ENCODE measurements at regions not wholly inside any gene's neighbourhood (a gene's known extent, or its start where the extent isn't known, plus 50 kb on each side); places are given as distances from the start of the nearest gene placed in this dataset.
A peak's percentile ranks its signal among the peaks of the same experiment; 100 is the strongest.

DNA sequence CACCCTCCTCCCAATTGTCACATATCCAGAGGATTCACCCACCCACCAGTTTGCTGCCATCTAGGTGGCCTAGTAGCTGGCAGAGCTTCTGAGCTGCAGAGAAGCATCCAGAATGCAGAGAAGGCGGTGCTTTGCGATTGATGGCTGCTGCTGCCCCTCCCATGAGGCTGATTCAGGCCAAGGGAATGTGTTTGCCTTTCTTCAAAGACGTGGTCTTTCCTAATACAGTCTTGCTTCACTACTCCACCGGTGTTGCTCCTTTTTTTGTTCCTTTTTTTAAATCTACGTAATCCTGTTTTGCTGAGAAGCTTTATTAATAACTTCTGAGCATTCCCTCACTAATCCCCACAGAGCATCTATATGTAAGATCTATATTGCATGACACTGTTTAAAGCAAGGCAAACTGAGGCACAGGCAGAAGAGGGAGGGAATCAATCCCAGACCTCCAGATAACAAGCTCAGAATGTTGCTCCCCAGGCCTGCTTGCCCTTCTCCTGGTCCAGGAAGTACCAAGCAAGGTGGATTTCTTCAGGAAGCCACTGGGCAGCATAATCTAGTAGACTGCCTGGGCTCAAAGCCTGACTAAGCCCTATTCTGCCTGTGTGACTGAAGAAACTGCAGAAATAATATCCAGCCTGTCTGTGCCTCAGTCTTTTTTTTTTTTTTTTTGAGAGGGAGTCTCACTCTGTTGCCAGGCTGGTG lies 275.5 kb upstream of the FMN2 start:
- ChIA-PET CTCF (interaction anchor here (1.2 kb wide), 1 partner anchor 9 kb away, joined by 3 read pairs; no protein-coding TSS in a partner anchor), POLR2A (no interaction called here)
- H3K4me1 Mint-ChIP-seq (ENCODE audit: low read depth), result peaks cover 14% of the 10 kb centered on the region
- no peak overlapping the region for H3K27ac Mint-ChIP-seq
- H3K4me3 Mint-ChIP-seq, result no peak overlapping the region
- DNase-seq, result no peak
- no peaks in the 10 kb centered on the region for H3K9me3 Mint-ChIP-seq
- H3K27me3 Mint-ChIP-seq, result no peaks in the 10 kb centered on the region
- TF ChIP-seq, protein P1, sequence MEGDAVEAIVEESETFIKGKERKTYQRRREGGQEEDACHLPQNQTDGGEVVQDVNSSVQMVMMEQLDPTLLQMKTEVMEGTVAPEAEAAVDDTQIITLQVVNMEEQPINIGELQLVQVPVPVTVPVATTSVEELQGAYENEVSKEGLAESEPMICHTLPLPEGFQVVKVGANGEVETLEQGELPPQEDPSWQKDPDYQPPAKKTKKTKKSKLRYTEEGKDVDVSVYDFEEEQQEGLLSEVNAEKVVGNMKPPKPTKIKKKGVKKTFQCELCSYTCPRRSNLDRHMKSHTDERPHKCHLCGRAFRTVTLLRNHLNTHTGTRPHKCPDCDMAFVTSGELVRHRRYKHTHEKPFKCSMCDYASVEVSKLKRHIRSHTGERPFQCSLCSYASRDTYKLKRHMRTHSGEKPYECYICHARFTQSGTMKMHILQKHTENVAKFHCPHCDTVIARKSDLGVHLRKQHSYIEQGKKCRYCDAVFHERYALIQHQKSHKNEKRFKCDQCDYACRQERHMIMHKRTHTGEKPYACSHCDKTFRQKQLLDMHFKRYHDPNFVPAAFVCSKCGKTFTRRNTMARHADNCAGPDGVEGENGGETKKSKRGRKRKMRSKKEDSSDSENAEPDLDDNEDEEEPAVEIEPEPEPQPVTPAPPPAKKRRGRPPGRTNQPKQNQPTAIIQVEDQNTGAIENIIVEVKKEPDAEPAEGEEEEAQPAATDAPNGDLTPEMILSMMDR (IDR thresholded peaks at IDR 0.05), result no peak
- ATAC-seq, result no peak
- intact Hi-C loops (cut with micrococcal nuclease), result loop anchor here (10.0 kb wide), 1 partner anchor 401 kb away; no protein-coding TSS in a partner anchor
- no peaks in the 10 kb centered on the region for H3K36me3 Mint-ChIP-seq (ENCODE audit: low read depth)

DNA sequence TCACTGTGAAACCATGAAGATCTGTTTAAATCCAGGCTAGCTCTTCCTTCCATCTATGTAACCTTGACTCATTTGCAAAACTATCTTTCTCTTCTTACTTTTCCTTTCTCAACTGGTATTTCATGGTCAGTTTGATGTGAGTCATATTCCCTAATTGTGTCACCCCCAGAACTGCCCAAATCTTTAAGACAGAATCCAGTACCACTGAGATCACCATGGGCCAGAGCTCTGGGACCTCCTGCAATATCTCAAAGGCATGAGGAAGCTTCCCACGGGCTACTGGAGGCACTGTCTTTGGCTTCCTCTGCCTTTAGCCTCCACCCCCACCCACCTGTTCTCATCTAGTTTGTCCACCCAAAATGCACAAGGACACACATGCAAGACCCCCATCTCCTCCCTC lies 274.4 kb upstream of the FMN2 start:
- Mint-ChIP-seq H3K4me1 (ENCODE audit: low read depth) (peaks cover 8% of the 10 kb centered on the region), H3K27ac (no peak overlapping the region), H3K4me3 (no peak overlapping the region), H3K27me3 (no peaks in the 10 kb centered on the region), H3K36me3 (ENCODE audit: low read depth) (no peaks in the 10 kb centered on the region), H3K9me3 (no peaks in the 10 kb centered on the region)
- CTCF ChIA-PET, result interaction anchor here (0.6 to 3.4 kb wide), 2 partner anchors 100 to 230 kb away, joined by 3 to 16 read pairs; no protein-coding TSS in a partner anchor
- TF ChIP-seq, protein P1 (IDR thresholded peaks at IDR 0.05), result no peak
- no peak for DNase-seq
- intact Hi-C loops (cut with micrococcal nuclease), result loop anchor here (10.0 kb wide), 1 partner anchor 402 kb away; no protein-coding TSS in a partner anchor
- ATAC-seq, result no peak
- POLR2A ChIA-PET, result no interaction called here

DNA sequence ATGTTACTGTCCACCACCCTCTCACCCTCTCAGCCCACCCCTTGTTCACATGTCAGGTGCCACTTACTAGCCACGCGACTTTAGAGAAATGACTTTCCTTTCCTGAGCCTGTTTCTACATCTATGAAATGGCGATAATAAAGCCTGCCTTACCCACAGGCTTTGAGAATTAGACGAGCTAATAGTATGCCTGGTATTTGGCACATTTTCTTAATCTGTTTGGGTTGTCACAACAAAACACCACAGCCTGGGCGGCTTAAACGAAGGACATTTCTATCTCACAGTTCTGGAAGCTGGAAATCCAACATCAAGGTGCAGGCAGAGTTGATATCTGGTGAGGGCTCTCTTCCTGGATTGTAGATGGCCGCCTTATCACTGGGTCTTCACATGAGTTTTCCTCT lies 273.9 kb upstream of the FMN2 start:
- intact Hi-C loops (cut with micrococcal nuclease), result loop anchor here (10.0 kb wide), 1 partner anchor 403 kb away; no protein-coding TSS in a partner anchor
- TF ChIP-seq, protein P1 (IDR thresholded peaks at IDR 0.05), result no peak
- Mint-ChIP-seq H3K36me3 (ENCODE audit: low read depth) (no peaks in the 10 kb centered on the region), H3K4me1 (ENCODE audit: low read depth) (peaks cover 8% of the 10 kb centered on the region), H3K27ac (no peak overlapping the region), H3K27me3 (no peaks in the 10 kb centered on the region), H3K4me3 (no peak overlapping the region), H3K9me3 (no peaks in the 10 kb centered on the region)
- ATAC-seq (no peak), DNase-seq (no peak)
- POLR2A ChIA-PET, result no interaction called here
- CTCF ChIA-PET, result interaction anchor here (0.6 to 3.4 kb wide), 3 partner anchors 80 to 230 kb away, joined by 3 to 16 read pairs (median 8); no protein-coding TSS in a partner anchor

DNA sequence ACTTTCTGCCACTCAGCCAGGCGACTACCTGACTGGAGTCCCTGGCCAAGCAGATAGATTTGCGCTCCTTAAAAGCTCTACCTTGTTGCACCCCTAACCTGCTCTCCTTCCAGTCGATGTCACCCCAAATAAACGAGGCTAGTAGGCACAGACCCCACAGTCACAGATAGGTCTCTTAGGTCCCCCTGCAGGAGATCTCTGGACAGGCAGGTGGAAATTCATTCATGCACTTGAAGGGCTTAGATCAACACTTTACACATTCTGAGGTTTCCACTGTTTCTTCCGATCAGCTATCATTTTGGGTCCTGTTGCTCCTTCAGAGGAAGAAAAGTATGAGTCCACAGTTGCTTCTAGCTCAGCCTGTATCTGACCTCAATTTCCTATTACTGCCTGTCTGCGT lies 272.6 kb upstream of the FMN2 start:
- intact Hi-C loops (cut with micrococcal nuclease), result loop anchor here (10.0 kb wide), 1 partner anchor 404 kb away; no protein-coding TSS in a partner anchor
- ATAC-seq (peak; percentile 37), DNase-seq (peak; percentile 36)
- Mint-ChIP-seq H3K9me3 (no peaks in the 10 kb centered on the region), H3K4me1 (ENCODE audit: low read depth) (peaks cover 7% of the 10 kb centered on the region), H3K4me3 (no peak overlapping the region), H3K36me3 (ENCODE audit: low read depth) (no peaks in the 10 kb centered on the region), H3K27ac (no peak overlapping the region), H3K27me3 (no peaks in the 10 kb centered on the region)
- ChIA-PET CTCF (interaction anchor here (0.7 to 3.4 kb wide), 14 partner anchors 9 to 510 kb away, joined by 3 to 16 read pairs (median 3); no protein-coding TSS in a partner anchor), POLR2A (no interaction called here)
- TF ChIP-seq, protein P1 (IDR thresholded peaks at IDR 0.05), result peak; percentile 38

DNA sequence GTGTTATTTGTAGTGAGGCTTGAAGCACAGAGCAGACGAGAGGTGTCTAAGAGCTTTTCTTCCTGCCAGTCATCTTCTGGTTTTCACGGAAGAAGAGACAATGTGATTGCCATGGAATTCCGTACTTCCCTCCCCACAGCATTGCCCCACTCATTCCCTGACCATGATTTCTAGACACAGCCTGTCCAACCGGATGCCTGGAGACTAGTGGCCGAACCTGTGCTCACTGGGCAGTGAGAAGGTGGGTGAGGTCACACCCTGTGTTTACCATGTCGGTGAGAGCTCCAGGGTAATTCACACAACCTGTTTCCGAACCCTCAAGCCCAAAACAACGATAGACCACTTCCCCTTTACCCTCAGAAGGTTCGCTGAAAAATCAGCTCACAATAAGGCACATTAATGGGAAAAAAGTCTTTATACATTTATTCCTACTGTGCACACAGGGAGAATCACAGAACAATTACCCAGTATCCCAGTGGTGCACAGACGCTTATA lies 271.9 kb upstream of the FMN2 start:
- intact Hi-C loops (cut with micrococcal nuclease), result loop anchor here (10.0 kb wide), 1 partner anchor 405 kb away; no protein-coding TSS in a partner anchor
- H3K36me3 Mint-ChIP-seq (ENCODE audit: low read depth), result no peaks in the 10 kb centered on the region
- no peaks in the 10 kb centered on the region for H3K27me3 Mint-ChIP-seq
- no peak overlapping the region for H3K27ac Mint-ChIP-seq
- POLR2A ChIA-PET, result no interaction called here
- CTCF ChIA-PET, result interaction anchor here (0.6 to 3.4 kb wide), 9 partner anchors 10 to 413 kb away, joined by 3 to 16 read pairs (median 4); no protein-coding TSS in a partner anchor
- no peaks in the 10 kb centered on the region for H3K9me3 Mint-ChIP-seq
- TF ChIP-seq, protein P1 (IDR thresholded peaks at IDR 0.05), result no peak
- DNase-seq (no peak), ATAC-seq (no peak)
- peaks cover 2% of the 10 kb centered on the region for H3K4me1 Mint-ChIP-seq (ENCODE audit: low read depth)
- no peak overlapping the region for H3K4me3 Mint-ChIP-seq

Data from activated CD8-positive, alpha-beta T cell treated with anti-CD3 and anti-CD28 coated beads for 36 hours (primary cell).